ENCODE measurements at regions not wholly inside any gene's neighbourhood (a gene's known extent, or its start where the extent isn't known, plus 50 kb on each side); places are given as distances from the start of the nearest gene placed in this dataset.

DNA sequence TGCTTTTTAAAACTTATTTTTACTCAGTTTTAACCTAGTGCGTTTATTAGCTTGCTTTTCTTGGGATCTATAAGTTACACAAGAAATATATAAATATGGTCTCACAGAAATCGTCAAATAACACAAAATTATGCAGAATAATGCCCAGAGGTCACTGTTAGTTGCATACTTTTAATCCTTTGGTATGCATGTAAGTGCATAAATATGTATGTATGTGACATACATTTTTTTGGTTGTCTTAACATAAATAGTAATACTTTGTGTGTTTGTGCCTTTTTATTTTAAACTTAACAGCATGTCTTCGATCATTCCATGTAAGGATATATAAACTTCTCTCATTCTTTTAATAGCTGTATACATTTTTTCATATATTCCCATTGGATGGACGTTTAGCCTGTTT lies 459.6 kb downstream of the PCNX1 start:
- TF ChIP-seq, protein P1, sequence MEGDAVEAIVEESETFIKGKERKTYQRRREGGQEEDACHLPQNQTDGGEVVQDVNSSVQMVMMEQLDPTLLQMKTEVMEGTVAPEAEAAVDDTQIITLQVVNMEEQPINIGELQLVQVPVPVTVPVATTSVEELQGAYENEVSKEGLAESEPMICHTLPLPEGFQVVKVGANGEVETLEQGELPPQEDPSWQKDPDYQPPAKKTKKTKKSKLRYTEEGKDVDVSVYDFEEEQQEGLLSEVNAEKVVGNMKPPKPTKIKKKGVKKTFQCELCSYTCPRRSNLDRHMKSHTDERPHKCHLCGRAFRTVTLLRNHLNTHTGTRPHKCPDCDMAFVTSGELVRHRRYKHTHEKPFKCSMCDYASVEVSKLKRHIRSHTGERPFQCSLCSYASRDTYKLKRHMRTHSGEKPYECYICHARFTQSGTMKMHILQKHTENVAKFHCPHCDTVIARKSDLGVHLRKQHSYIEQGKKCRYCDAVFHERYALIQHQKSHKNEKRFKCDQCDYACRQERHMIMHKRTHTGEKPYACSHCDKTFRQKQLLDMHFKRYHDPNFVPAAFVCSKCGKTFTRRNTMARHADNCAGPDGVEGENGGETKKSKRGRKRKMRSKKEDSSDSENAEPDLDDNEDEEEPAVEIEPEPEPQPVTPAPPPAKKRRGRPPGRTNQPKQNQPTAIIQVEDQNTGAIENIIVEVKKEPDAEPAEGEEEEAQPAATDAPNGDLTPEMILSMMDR (IDR thresholded peaks at IDR 0.05; ENCODE audit: low read depth, low read length, missing input control): no peak
- TF ChIP-seq, protein P2, sequence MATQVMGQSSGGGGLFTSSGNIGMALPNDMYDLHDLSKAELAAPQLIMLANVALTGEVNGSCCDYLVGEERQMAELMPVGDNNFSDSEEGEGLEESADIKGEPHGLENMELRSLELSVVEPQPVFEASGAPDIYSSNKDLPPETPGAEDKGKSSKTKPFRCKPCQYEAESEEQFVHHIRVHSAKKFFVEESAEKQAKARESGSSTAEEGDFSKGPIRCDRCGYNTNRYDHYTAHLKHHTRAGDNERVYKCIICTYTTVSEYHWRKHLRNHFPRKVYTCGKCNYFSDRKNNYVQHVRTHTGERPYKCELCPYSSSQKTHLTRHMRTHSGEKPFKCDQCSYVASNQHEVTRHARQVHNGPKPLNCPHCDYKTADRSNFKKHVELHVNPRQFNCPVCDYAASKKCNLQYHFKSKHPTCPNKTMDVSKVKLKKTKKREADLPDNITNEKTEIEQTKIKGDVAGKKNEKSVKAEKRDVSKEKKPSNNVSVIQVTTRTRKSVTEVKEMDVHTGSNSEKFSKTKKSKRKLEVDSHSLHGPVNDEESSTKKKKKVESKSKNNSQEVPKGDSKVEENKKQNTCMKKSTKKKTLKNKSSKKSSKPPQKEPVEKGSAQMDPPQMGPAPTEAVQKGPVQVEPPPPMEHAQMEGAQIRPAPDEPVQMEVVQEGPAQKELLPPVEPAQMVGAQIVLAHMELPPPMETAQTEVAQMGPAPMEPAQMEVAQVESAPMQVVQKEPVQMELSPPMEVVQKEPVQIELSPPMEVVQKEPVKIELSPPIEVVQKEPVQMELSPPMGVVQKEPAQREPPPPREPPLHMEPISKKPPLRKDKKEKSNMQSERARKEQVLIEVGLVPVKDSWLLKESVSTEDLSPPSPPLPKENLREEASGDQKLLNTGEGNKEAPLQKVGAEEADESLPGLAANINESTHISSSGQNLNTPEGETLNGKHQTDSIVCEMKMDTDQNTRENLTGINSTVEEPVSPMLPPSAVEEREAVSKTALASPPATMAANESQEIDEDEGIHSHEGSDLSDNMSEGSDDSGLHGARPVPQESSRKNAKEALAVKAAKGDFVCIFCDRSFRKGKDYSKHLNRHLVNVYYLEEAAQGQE (IDR thresholded peaks at IDR 0.05): no peak
- TF ChIP-seq, protein P3, sequence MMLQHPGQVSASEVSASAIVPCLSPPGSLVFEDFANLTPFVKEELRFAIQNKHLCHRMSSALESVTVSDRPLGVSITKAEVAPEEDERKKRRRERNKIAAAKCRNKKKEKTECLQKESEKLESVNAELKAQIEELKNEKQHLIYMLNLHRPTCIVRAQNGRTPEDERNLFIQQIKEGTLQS (IDR thresholded peaks at IDR 0.05): no peak
- TF ChIP-seq SP1 (IDR thresholded peaks at IDR 0.05) (no peak), JUND (IDR thresholded peaks at IDR 0.05) (no peak), FOXA1 (IDR thresholded peaks at IDR 0.05) (no peak), RAD21 (IDR thresholded peaks at IDR 0.05) (no peak), TAF1 (conservative IDR thresholded peaks at IDR 0.05) (no peak), YY1 (IDR thresholded peaks at IDR 0.05) (no peak), EGR1 (IDR thresholded peaks at IDR 0.05; ENCODE audit: low read depth in 2 of 2) (no peak)
- TF ChIP-seq, protein P4, sequence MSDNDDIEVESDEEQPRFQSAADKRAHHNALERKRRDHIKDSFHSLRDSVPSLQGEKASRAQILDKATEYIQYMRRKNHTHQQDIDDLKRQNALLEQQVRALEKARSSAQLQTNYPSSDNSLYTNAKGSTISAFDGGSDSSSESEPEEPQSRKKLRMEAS (IDR thresholded peaks at IDR 0.05): no peak
- TF ChIP-seq, protein P5, sequence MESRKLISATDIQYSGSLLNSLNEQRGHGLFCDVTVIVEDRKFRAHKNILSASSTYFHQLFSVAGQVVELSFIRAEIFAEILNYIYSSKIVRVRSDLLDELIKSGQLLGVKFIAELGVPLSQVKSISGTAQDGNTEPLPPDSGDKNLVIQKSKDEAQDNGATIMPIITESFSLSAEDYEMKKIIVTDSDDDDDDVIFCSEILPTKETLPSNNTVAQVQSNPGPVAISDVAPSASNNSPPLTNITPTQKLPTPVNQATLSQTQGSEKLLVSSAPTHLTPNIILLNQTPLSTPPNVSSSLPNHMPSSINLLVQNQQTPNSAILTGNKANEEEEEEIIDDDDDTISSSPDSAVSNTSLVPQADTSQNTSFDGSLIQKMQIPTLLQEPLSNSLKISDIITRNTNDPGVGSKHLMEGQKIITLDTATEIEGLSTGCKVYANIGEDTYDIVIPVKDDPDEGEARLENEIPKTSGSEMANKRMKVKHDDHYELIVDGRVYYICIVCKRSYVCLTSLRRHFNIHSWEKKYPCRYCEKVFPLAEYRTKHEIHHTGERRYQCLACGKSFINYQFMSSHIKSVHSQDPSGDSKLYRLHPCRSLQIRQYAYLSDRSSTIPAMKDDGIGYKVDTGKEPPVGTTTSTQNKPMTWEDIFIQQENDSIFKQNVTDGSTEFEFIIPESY (IDR thresholded peaks at IDR 0.05): no peak
